Natural killer cell (primary cell): ENCODE measurements at regions not wholly inside any gene's neighbourhood (a gene's known extent, or its start where the extent isn't known, plus 50 kb on each side); places are given as distances from the start of the nearest gene placed in this dataset.

Experiments used
- ATAC-seq, 3 donors: fragments of 150-1000 bp in 2 of 3; fragments of 200-7000 bp in 1 of 3; cut with Tn5 transposase; 1 replicate in 1 of 3; 2 replicates in 2 of 3; pipeline ENCODE4 v1.10.0; 2021; ENCODE audit warnings: mild to moderate bottlenecking in 2 of 3, moderate library complexity in 2 of 3
- DNase-seq, 2 donors: peaks; one replicate each; pipeline versions ENCODE4 v3.0.0 to v3.0.0-alpha.2; 2013 to 2021; ENCODE audit warnings: mixed read lengths in 1 of 2
- H3K27ac ChIP-seq: one replicate; pipeline ENCODE4 v1.5.1; 2013; ENCODE audit warnings: mild to moderate bottlenecking, low read length
- H3K27me3 ChIP-seq: one replicate; pipeline ENCODE4 v1.6.1; 2013; ENCODE audit warnings: low read length; ENCODE audit not compliant: control insufficient read depth, insufficient read depth
- H3K36me3 ChIP-seq: one replicate; pipeline ENCODE4 v1.6.1; 2013; ENCODE audit warnings: low read length; ENCODE audit not compliant: control insufficient read depth, insufficient read depth
- H3K4me1 ChIP-seq: one replicate; pipeline ENCODE4 v1.6.1; 2013; ENCODE audit warnings: low read length; ENCODE audit not compliant: control insufficient read depth, insufficient read depth
- H3K4me3 ChIP-seq: one replicate; pipeline ENCODE4 v1.5.1; 2013; ENCODE audit warnings: low read length
- H3K9me3 ChIP-seq: one replicate; pipeline ENCODE4 v1.6.1; 2013; ENCODE audit warnings: low read length; ENCODE audit not compliant: control insufficient read depth, insufficient read depth
- H3K27ac Mint-ChIP-seq, 2 donors: one replicate each; pipeline ENCODE4 v1.8.0; 2022; ENCODE audit warnings: mild to moderate bottlenecking in 2 of 2, mixed read lengths in 2 of 2, moderate library complexity in 1 of 2
- H3K27me3 Mint-ChIP-seq, 2 donors: one replicate each; pipeline ENCODE4 v1.8.0; 2022; ENCODE audit warnings: low read depth in 2 of 2, mixed read lengths in 2 of 2
- H3K36me3 Mint-ChIP-seq: one replicate; pipeline ENCODE4 v1.8.0; 2022; ENCODE audit warnings: mixed read lengths
- H3K4me1 Mint-ChIP-seq, 2 donors: one replicate each; pipeline ENCODE4 v1.8.0; 2022; ENCODE audit warnings: mixed read lengths in 2 of 2
- H3K4me3 Mint-ChIP-seq: one replicate; pipeline ENCODE4 v1.8.0; 2022; ENCODE audit warnings: mild to moderate bottlenecking, moderate library complexity, mixed read lengths
- H3K9me3 Mint-ChIP-seq, 2 donors: one replicate each; pipeline ENCODE4 v1.8.0; 2022; ENCODE audit warnings: mixed read lengths in 2 of 2
- WGBS: methylation state at CpG from one replicate; pipeline ENCODE4 v1.1.7; 2013; ENCODE audit warnings: missing lambda C conversion rate; ENCODE audit not compliant: insufficient coverage; 5-methylcytosine and 5-hydroxymethylcytosine counted together
- intact Hi-C: fragments of 100-400 bp; cut with micrococcal nuclease; formaldehyde crosslinking; loops from one replicate; pipeline ENCODE4 v1.14.2; 2022
- TF ChIP-seq, protein P1 (sequence below): fragments of 200-600 bp; IDR thresholded peaks from one replicate; pipeline ENCODE4 v1.8.0; 2022; ENCODE audit warnings: antibody characterized with exemption

DNA sequence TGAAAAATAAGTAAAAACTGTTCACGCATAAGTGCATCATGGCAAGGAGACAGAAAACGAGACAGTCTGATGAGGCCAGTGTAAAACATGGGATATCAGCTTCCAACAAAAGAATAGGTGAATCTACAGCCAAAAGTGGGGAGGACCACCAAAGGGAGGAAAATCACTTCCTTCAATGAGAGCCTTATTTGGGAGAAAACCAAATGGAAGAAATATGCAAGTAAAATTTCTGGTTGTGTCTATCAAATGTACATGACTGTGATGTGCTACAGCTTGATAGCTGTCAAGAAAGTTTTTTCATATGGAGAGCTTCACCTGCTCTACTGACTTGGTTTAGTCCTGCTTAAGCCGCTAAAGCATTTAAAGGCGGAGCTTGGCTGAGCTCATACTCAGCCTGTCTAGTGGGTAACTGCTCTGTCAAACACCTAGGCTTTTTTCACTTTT lies 66.2 kb downstream of the MAGEA1 start:
- TF ChIP-seq, protein P1, sequence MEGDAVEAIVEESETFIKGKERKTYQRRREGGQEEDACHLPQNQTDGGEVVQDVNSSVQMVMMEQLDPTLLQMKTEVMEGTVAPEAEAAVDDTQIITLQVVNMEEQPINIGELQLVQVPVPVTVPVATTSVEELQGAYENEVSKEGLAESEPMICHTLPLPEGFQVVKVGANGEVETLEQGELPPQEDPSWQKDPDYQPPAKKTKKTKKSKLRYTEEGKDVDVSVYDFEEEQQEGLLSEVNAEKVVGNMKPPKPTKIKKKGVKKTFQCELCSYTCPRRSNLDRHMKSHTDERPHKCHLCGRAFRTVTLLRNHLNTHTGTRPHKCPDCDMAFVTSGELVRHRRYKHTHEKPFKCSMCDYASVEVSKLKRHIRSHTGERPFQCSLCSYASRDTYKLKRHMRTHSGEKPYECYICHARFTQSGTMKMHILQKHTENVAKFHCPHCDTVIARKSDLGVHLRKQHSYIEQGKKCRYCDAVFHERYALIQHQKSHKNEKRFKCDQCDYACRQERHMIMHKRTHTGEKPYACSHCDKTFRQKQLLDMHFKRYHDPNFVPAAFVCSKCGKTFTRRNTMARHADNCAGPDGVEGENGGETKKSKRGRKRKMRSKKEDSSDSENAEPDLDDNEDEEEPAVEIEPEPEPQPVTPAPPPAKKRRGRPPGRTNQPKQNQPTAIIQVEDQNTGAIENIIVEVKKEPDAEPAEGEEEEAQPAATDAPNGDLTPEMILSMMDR, result no peak
- H3K9me3 ChIP-seq, result no peaks in the 10 kb centered on the region
- no peak for DNase-seq
- H3K27me3 Mint-ChIP-seq, result peaks cover 10 to 61% of the 10 kb centered on the region in 2 donors
- no peak overlapping the region for H3K4me3 Mint-ChIP-seq
- H3K4me1 Mint-ChIP-seq, result no peaks in the 10 kb centered on the region
- intact Hi-C loops, result no loop called here
- H3K36me3 Mint-ChIP-seq, result no peaks in the 10 kb centered on the region
- no peak for ATAC-seq
- no peaks in the 10 kb centered on the region for H3K4me1 ChIP-seq
- H3K27ac ChIP-seq, result no peak overlapping the region
- H3K4me3 ChIP-seq, result no peak overlapping the region
- no peak overlapping the region for H3K27ac Mint-ChIP-seq
- WGBS, result 48% methylated on average over 4 of the region's 4 CpGs
- no peaks in the 10 kb centered on the region for H3K36me3 ChIP-seq
- H3K9me3 Mint-ChIP-seq, result no peaks in the 10 kb centered on the region
- no peaks in the 10 kb centered on the region for H3K27me3 ChIP-seq

- Histone ChIP-seq H3K27me3 (no peaks in the 10 kb centered on the region), H3K36me3 (no peaks in the 10 kb centered on the region), H3K9me3 (no peaks in the 10 kb centered on the region), H3K4me3 (no peak overlapping the region), H3K27ac (no peak overlapping the region), H3K4me1 (no peaks in the 10 kb centered on the region)
- ATAC-seq (no peak), DNase-seq (no peak)
- no peaks in the 10 kb centered on the region for H3K9me3 Mint-ChIP-seq
- intact Hi-C loops, result no loop called here
- TF ChIP-seq, protein P1, result no peak
- H3K4me3 Mint-ChIP-seq, result no peak overlapping the region
- no peaks in the 10 kb centered on the region for H3K4me1 Mint-ChIP-seq
- H3K27me3 Mint-ChIP-seq, result peaks cover 14 to 61% of the 10 kb centered on the region in 2 donors
- no peak overlapping the region for H3K27ac Mint-ChIP-seq
- 33% methylated on average over 1 of the region's 5 CpGs for WGBS
- no peaks in the 10 kb centered on the region for H3K36me3 Mint-ChIP-seq
Measured at GRCh38 chrX:153244767-153245166, 65.7 kb downstream of the MAGEA1 start.

DNA sequence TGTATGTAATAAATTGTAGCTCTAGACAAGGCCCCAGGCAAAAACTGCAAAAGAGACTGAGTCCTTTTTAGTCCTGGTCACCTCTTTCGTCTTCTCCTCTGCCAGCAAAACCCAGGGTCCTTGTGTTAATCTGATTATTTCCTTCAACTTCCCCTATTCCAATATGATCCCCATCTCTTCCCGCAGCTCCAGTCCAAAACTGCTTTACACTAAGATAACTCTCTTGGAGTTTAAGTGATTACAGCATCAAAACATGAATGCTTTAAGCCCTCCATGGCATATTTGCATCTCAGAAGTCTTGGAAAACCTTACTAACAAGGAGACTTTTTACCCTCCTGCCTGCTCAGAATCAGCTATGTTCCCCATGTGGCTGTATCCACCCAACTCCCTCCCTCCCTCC lies 59.3 kb downstream of the MAGEA1 start:
- Mint-ChIP-seq H3K27ac (no peak overlapping the region), H3K4me1 (no peaks in the 10 kb centered on the region), H3K9me3 (no peaks in the 10 kb centered on the region), H3K4me3 (no peak overlapping the region), H3K27me3 (peaks cover 18 to 41% of the 10 kb centered on the region in 2 donors), H3K36me3 (no peaks in the 10 kb centered on the region)
- no peaks in the 10 kb centered on the region for H3K27me3 ChIP-seq
- H3K27ac ChIP-seq, result no peak overlapping the region
- H3K4me1 ChIP-seq, result no peaks in the 10 kb centered on the region
- no peak for ATAC-seq
- no peaks in the 10 kb centered on the region for H3K36me3 ChIP-seq
- H3K4me3 ChIP-seq, result no peak overlapping the region
- DNase-seq, result no peak
- TF ChIP-seq, protein P1, result no peak
- H3K9me3 ChIP-seq, result no peaks in the 10 kb centered on the region
- 86% methylated on average over 2 of the region's 2 CpGs for WGBS
- intact Hi-C loops, result no loop called here
